GM23338 (cell line): ENCODE measurements at regions not wholly inside any gene's neighbourhood (a gene's known extent, or its start where the extent isn't known, plus 50 kb on each side); places are given as distances from the start of the nearest gene placed in this dataset.

Experiments used
- ATAC-seq: fragments of 200-7000 bp; cut with Tn5 transposase; 3 replicates; pipeline ENCODE4 v1.9.1; 2020
- DNase-seq: peaks from one replicate; pipeline ENCODE4 v3.0.0-alpha.2; 2015; ENCODE audit warnings: low spot score
- H2AFZ ChIP-seq: fragments of 200-600 bp; sonication (generic); 2 replicates; pipeline ENCODE4 v1.8.0; 2016; ENCODE audit warnings: antibody characterized with exemption, mild to moderate bottlenecking, moderate library complexity
- H3F3A ChIP-seq: fragments of 200-600 bp; sonication (generic); replicated peaks from 2 replicates; pipeline ENCODE4 v1.8.0; 2017; ENCODE audit warnings: antibody characterized with exemption, mixed run types, low read depth
- H3K27ac ChIP-seq: fragments of 200-600 bp; sonication (generic); 2 replicates; pipeline ENCODE4 v1.6.1; 2016; ENCODE audit warnings: low read depth
- H3K27me3 ChIP-seq: fragments of 200-600 bp; sonication (generic); 2 replicates; pipeline ENCODE4 v1.8.0; 2016; ENCODE audit warnings: mild to moderate bottlenecking, mixed run types, moderate library complexity; ENCODE audit not compliant: insufficient read depth
- H3K36me3 ChIP-seq: fragments of 200-600 bp; sonication (generic); 2 replicates; pipeline ENCODE4 v1.8.0; 2016; ENCODE audit warnings: mild to moderate bottlenecking; ENCODE audit not compliant: insufficient read depth
- H3K4me1 ChIP-seq: fragments of 200-600 bp; sonication (generic); 2 replicates; pipeline ENCODE4 v1.8.0; 2016; ENCODE audit warnings: mild to moderate bottlenecking, moderate library complexity; ENCODE audit not compliant: insufficient read depth
- H3K4me2 ChIP-seq: fragments of 200-600 bp; sonication (generic); 2 replicates; pipeline ENCODE4 v1.7.1; 2017; ENCODE audit warnings: mixed run types
- H3K4me3 ChIP-seq: fragments of 200-600 bp; sonication (generic); 2 replicates; pipeline ENCODE4 v1.6.1; 2016; ENCODE audit warnings: mixed run types
- H3K79me2 ChIP-seq: fragments of 200-600 bp; sonication (generic); replicated peaks from 2 replicates; pipeline ENCODE4 v1.8.0; 2017; ENCODE audit warnings: mild to moderate bottlenecking; ENCODE audit not compliant: insufficient read depth
- H3K9me2 ChIP-seq: fragments of 200-600 bp; sonication (generic); 2 replicates; pipeline ENCODE4 v1.8.0; 2017; ENCODE audit not compliant: insufficient read depth
- H4K20me1 ChIP-seq: fragments of 200-600 bp; sonication (generic); replicated peaks from 2 replicates; pipeline ENCODE4 v1.8.0; 2017; ENCODE audit warnings: mild to moderate bottlenecking; ENCODE audit not compliant: insufficient read depth
- H3K27ac Mint-ChIP-seq: 2 replicates; pipeline ENCODE4 v1.8.0; 2020; ENCODE audit warnings: inconsistent platforms, mild to moderate bottlenecking, moderate library complexity, mixed read lengths
- H3K27me3 Mint-ChIP-seq: 3 replicates; pipeline ENCODE4 v1.8.0; 2022; ENCODE audit warnings: low read depth, mild to moderate bottlenecking, moderate library complexity, mixed read lengths, inconsistent platforms; ENCODE audit not compliant: insufficient read depth, poor library complexity
- H3K36me3 Mint-ChIP-seq: 3 replicates; pipeline ENCODE4 v1.8.0; 2021; ENCODE audit warnings: low read depth, mild to moderate bottlenecking, inconsistent platforms, moderate library complexity, mixed read lengths
- H3K4me1 Mint-ChIP-seq: 3 replicates; pipeline ENCODE4 v1.8.0; 2020; ENCODE audit warnings: mild to moderate bottlenecking, inconsistent platforms, mixed read lengths
- H3K4me3 Mint-ChIP-seq: 3 replicates; pipeline ENCODE4 v1.8.0; 2021; ENCODE audit warnings: moderate library complexity, mild to moderate bottlenecking, inconsistent platforms, mixed read lengths
- H3K9me3 Mint-ChIP-seq: 3 replicates; pipeline ENCODE4 v1.8.0; 2020; ENCODE audit warnings: moderate library complexity, mild to moderate bottlenecking, inconsistent platforms, mixed read lengths
- EZH2phosphoT487 ChIP-seq: fragments of 200-600 bp; sonication (generic); IDR thresholded peaks from one replicate; pipeline ENCODE4 v1.8.1; 2018; ENCODE audit warnings: antibody characterized with exemption; ENCODE audit not compliant: unreplicated experiment
- JUNB ChIP-seq: IDR thresholded peaks from one replicate; pipeline ENCODE4 v1.6.1; 2016; ENCODE audit warnings: antibody characterized with exemption; ENCODE audit not compliant: unreplicated experiment
- NANOG ChIP-seq: IDR thresholded peaks from 2 replicates; pipeline ENCODE4 v1.6.1; 2016; ENCODE audit warnings: antibody characterized with exemption, borderline replicate concordance
- ZNF114 ChIP-seq: fragments of 250-450 bp; sonication (Bioruptor Pico); IDR thresholded peaks from 2 replicates; pipeline ENCODE4 v1.5.0; 2020; ENCODE audit warnings: mild to moderate bottlenecking, moderate library complexity
- ZNF331 ChIP-seq: fragments of 250-450 bp; sonication (Bioruptor Pico); IDR thresholded peaks from 2 replicates; pipeline ENCODE4 v1.5.0; 2020; ENCODE audit warnings: low read depth, mild to moderate bottlenecking, moderate library complexity
- TF ChIP-seq, protein P1 (sequence below): IDR thresholded peaks from one replicate; pipeline ENCODE4 v1.6.1; 2018; ENCODE audit warnings: antibody characterized with exemption; ENCODE audit not compliant: unreplicated experiment
- TF ChIP-seq, protein P2 (sequence below): fragments of 250-450 bp; sonication (Bioruptor Pico); IDR thresholded peaks from 2 replicates; pipeline ENCODE4 v1.5.0; 2020; ENCODE audit warnings: mild to moderate bottlenecking, moderate library complexity
- TF ChIP-seq, protein P3 (sequence below): IDR thresholded peaks from 2 replicates; pipeline ENCODE4 v1.6.1; 2016; ENCODE audit warnings: antibody characterized with exemption

DNA sequence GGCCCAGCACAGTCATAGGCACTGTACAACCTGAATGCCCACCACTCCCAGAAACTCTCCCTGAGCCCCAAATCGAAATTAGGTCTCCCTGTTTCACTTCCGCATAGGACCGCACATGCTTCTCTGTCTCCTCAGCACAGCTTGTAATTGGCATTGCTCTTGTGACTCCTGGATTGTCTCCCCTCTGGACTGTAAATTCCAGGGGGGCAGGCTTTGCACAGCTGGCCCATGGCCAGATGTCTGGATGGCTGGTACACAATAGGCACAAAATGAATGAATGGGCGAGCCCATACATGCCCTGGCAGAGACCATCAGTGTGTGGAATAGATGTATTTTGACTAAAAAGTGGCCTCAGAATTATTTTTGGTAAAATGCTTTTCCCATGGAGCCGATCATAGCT lies 63.3 kb upstream of the PHF21B start (continued):
- TF ChIP-seq, protein P1, sequence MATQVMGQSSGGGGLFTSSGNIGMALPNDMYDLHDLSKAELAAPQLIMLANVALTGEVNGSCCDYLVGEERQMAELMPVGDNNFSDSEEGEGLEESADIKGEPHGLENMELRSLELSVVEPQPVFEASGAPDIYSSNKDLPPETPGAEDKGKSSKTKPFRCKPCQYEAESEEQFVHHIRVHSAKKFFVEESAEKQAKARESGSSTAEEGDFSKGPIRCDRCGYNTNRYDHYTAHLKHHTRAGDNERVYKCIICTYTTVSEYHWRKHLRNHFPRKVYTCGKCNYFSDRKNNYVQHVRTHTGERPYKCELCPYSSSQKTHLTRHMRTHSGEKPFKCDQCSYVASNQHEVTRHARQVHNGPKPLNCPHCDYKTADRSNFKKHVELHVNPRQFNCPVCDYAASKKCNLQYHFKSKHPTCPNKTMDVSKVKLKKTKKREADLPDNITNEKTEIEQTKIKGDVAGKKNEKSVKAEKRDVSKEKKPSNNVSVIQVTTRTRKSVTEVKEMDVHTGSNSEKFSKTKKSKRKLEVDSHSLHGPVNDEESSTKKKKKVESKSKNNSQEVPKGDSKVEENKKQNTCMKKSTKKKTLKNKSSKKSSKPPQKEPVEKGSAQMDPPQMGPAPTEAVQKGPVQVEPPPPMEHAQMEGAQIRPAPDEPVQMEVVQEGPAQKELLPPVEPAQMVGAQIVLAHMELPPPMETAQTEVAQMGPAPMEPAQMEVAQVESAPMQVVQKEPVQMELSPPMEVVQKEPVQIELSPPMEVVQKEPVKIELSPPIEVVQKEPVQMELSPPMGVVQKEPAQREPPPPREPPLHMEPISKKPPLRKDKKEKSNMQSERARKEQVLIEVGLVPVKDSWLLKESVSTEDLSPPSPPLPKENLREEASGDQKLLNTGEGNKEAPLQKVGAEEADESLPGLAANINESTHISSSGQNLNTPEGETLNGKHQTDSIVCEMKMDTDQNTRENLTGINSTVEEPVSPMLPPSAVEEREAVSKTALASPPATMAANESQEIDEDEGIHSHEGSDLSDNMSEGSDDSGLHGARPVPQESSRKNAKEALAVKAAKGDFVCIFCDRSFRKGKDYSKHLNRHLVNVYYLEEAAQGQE, result no peak
- TF ChIP-seq EZH2phosphoT487, result no peak

GRCh38 chr22:45077286-45077685 lies 67.5 kb upstream of the PHF21B start:
- Histone ChIP-seq H3K79me2 (no peaks in the 10 kb centered on the region), H3K4me1 (peaks cover 12% of the 10 kb centered on the region), H3K4me2 (no peak overlapping the region), H3K9me2 (peaks cover 7% of the 10 kb centered on the region), H3K27me3 (no peaks in the 10 kb centered on the region), H3F3A (0 out of 2 replicates have a peak, but pooled peaks cover 6% of the 10 kb centered on the region), H3K27ac (no peak overlapping the region), H3K36me3 (no peaks in the 10 kb centered on the region), H4K20me1 (no peaks in the 10 kb centered on the region), H2AFZ (no peak overlapping the region), H3K4me3 (no peak overlapping the region)
- H3K27me3 Mint-ChIP-seq, result peaks cover 13% of the 10 kb centered on the region
- peaks cover 35% of the 10 kb centered on the region for H3K4me1 Mint-ChIP-seq
- peaks cover 10% of the 10 kb centered on the region for H3K9me3 Mint-ChIP-seq
- DNase-seq, result no peak
- TF ChIP-seq ZNF114 (CRISPR knock-in tag) (no peak), ZNF331 (CRISPR knock-in tag) (no peak), JUNB (no peak), NANOG (no peak), EZH2phosphoT487 (no peak)
- TF ChIP-seq, protein P2, sequence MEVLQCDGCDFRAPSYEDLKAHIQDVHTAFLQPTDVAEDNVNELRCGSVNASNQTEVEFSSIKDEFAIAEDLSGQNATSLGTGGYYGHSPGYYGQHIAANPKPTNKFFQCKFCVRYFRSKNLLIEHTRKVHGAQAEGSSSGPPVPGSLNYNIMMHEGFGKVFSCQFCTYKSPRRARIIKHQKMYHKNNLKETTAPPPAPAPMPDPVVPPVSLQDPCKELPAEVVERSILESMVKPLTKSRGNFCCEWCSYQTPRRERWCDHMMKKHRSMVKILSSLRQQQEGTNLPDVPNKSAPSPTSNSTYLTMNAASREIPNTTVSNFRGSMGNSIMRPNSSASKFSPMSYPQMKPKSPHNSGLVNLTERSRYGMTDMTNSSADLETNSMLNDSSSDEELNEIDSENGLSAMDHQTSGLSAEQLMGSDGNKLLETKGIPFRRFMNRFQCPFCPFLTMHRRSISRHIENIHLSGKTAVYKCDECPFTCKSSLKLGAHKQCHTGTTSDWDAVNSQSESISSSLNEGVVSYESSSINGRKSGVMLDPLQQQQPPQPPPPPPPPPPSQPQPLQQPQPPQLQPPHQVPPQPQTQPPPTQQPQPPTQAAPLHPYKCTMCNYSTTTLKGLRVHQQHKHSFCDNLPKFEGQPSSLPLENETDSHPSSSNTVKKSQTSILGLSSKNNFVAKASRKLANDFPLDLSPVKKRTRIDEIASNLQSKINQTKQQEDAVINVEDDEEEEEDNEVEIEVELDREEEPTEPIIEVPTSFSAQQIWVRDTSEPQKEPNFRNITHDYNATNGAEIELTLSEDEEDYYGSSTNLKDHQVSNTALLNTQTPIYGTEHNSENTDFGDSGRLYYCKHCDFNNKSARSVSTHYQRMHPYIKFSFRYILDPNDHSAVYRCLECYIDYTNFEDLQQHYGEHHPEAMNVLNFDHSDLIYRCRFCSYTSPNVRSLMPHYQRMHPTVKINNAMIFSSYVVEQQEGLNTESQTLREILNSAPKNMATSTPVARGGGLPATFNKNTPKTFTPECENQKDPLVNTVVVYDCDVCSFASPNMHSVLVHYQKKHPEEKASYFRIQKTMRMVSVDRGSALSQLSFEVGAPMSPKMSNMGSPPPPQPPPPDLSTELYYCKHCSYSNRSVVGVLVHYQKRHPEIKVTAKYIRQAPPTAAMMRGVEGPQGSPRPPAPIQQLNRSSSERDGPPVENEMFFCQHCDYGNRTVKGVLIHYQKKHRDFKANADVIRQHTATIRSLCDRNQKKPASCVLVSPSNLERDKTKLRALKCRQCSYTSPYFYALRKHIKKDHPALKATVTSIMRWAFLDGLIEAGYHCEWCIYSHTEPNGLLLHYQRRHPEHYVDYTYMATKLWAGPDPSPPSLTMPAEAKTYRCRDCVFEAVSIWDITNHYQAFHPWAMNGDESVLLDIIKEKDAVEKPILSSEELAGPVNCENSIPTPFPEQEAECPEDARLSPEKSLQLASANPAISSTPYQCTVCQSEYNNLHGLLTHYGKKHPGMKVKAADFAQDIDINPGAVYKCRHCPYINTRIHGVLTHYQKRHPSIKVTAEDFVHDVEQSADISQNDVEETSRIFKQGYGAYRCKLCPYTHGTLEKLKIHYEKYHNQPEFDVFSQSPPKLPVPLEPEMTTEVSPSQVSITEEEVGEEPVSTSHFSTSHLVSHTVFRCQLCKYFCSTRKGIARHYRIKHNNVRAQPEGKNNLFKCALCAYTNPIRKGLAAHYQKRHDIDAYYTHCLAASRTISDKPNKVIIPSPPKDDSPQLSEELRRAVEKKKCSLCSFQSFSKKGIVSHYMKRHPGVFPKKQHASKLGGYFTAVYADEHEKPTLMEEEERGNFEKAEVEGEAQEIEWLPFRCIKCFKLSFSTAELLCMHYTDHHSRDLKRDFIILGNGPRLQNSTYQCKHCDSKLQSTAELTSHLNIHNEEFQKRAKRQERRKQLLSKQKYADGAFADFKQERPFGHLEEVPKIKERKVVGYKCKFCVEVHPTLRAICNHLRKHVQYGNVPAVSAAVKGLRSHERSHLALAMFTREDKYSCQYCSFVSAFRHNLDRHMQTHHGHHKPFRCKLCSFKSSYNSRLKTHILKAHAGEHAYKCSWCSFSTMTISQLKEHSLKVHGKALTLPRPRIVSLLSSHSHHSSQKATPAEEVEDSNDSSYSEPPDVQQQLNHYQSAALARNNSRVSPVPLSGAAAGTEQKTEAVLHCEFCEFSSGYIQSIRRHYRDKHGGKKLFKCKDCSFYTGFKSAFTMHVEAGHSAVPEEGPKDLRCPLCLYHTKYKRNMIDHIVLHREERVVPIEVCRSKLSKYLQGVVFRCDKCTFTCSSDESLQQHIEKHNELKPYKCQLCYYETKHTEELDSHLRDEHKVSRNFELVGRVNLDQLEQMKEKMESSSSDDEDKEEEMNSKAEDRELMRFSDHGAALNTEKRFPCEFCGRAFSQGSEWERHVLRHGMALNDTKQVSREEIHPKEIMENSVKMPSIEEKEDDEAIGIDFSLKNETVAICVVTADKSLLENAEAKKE (CRISPR knock-in tag), result no peak
- TF ChIP-seq, protein P3, sequence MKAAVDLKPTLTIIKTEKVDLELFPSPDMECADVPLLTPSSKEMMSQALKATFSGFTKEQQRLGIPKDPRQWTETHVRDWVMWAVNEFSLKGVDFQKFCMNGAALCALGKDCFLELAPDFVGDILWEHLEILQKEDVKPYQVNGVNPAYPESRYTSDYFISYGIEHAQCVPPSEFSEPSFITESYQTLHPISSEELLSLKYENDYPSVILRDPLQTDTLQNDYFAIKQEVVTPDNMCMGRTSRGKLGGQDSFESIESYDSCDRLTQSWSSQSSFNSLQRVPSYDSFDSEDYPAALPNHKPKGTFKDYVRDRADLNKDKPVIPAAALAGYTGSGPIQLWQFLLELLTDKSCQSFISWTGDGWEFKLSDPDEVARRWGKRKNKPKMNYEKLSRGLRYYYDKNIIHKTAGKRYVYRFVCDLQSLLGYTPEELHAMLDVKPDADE, result no peak
- peaks cover 5% of the 10 kb centered on the region for H3K36me3 Mint-ChIP-seq
- no peak overlapping the region for H3K4me3 Mint-ChIP-seq
- ATAC-seq, result no peak
- no peak overlapping the region for H3K27ac Mint-ChIP-seq
